GM12891 (cell line): ENCODE measurements at regions not wholly inside any gene's neighbourhood (a gene's known extent, or its start where the extent isn't known, plus 50 kb on each side); places are given as distances from the start of the nearest gene placed in this dataset.

Experiments used
- PAX5 ChIP-seq: IDR thresholded peaks from 2 replicates; pipeline ENCODE4 v1.6.1; 2011; ENCODE audit warnings: low read length, moderate library complexity, mild to moderate bottlenecking; ENCODE audit not compliant: insufficient read depth, severe bottlenecking
- POLR2A ChIP-seq: IDR thresholded peaks from 2 replicates; pipeline ENCODE4 v1.6.1; 2011; ENCODE audit warnings: low read depth, low read length, control low read depth
- POLR2AphosphoS5 ChIP-seq: IDR thresholded peaks from 2 replicates; pipeline ENCODE4 v1.6.1; 2011; ENCODE audit warnings: low read depth, low read length, control low read depth
- POU2F2 ChIP-seq: IDR thresholded peaks from 2 replicates; pipeline ENCODE4 v1.6.1; 2011; ENCODE audit warnings: low read depth, mild to moderate bottlenecking, control low read depth, low read length, moderate library complexity
- SPI1 ChIP-seq: IDR thresholded peaks from 2 replicates; pipeline ENCODE4 v1.6.1; 2011; ENCODE audit warnings: low read depth, low read length, control low read depth
- TAF1 ChIP-seq: IDR thresholded peaks from 2 replicates; pipeline ENCODE4 v1.6.1; 2011; ENCODE audit warnings: low read depth, low read length, control low read depth

GRCh38 chr14:85856430-85856829 is 326.5 kb downstream of the FLRT2 start:
- no peak for TF ChIP-seq TAF1
- TF ChIP-seq POLR2AphosphoS5: no peak
- no peak for TF ChIP-seq POLR2A
- no peak for TF ChIP-seq PAX5
- TF ChIP-seq SPI1: no peak
- TF ChIP-seq POU2F2: no peak
